ENCODE measurements at regions not wholly inside any gene's neighbourhood (a gene's known extent, or its start where the extent isn't known, plus 50 kb on each side); places are given as distances from the start of the nearest gene placed in this dataset.
"Not testable (repeated sequence)": the region's sequence is repeated elsewhere in the genome, so short reads cannot be mapped to it uniquely, and the experiment has no call there.

DNA sequence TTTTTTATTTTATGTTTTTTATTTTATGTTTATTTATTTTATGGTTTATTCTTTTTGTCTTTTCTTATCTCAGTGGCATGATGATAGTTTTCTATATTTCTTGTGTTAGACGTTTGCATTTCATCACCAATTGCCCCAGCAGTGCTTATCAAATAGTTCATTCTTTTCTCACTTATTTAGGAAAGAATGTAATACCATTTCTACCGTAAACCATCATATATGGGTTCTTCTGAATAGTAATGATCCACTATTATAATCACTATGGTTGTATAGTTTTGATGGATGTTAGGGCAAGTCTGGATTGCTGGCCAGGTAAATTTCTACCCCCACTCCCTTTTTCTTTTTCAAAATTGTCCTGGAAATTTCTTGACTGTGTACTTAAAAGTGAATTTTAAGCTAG lies 134.6 kb upstream of the FBXO33 start:
- H3K27me3 Mint-ChIP-seq: no peaks in the 10 kb centered on the region
- no peak for ATAC-seq (replicated peaks)
- H3K9me3 Mint-ChIP-seq: peaks cover 4 to 6% of the 10 kb centered on the region in 2 donors

DNA sequence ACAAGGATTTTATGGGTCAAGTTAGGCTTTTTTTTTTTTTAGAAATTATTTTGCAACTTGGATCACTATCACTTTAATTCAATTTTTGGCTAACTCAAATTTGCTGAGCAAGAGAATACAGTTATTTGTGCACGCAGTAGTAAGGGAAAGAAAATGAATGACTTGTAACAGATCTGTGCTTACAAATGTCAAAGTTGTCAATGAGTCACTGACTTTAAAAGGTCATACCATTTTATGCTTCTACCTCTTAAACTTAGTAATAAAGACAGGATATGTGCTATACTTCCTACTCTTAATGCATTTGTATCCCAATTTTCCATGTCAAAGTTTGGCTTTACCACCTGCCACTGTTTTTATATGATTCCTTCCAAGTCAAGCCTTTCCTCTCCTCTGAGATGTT lies 131.1 kb upstream of the FBXO33 start:
- DNase-seq: no peak
- no peak for ATAC-seq (replicated peaks)
- Mint-ChIP-seq H3K4me3 (no peak overlapping the region), H3K4me1 (no peaks in the 10 kb centered on the region), H3K27ac (no peak overlapping the region), H3K9me3 (peaks cover 17% of the 10 kb centered on the region in 2 donors), H3K36me3 (peaks cover 0 to 4% of the 10 kb centered on the region in 2 donors), H3K27me3 (no peaks in the 10 kb centered on the region)

More for the DNA sequence above, 134.6 kb upstream of the FBXO33 start:
- Mint-ChIP-seq H3K4me3 (no peak overlapping the region), H3K36me3 (no peaks in the 10 kb centered on the region), H3K27ac (no peak overlapping the region), H3K4me1 (no peaks in the 10 kb centered on the region)
- no peak for DNase-seq

DNA sequence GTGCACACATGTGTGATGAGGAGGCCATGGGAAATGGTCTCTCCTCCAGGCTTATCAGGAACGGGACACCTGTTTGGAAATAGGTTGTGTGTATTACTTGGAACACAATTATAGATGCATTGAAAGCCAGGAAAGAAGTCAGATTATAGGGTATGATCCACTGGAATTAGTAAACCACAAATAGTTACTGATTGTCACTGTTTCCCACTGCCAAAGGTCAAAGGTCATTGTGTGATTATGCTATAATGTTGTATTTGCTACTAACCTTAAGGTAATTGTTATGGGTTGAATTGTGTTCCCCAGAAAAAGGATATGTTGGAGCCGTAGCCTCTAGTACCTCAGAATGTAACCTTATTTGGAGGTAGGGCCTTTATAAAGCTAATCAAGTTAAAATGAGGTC lies 129.9 kb upstream of the FBXO33 start:
- no peaks in the 10 kb centered on the region for H3K4me1 Mint-ChIP-seq
- no peak overlapping the region for H3K4me3 Mint-ChIP-seq
- no peak for DNase-seq
- H3K36me3 Mint-ChIP-seq: peaks cover 0 to 4% of the 10 kb centered on the region in 2 donors
- peaks cover 17% of the 10 kb centered on the region in 2 donors for H3K9me3 Mint-ChIP-seq
- ATAC-seq (replicated peaks): no peak
- H3K27me3 Mint-ChIP-seq: no peaks in the 10 kb centered on the region
- no peak overlapping the region for H3K27ac Mint-ChIP-seq

DNA sequence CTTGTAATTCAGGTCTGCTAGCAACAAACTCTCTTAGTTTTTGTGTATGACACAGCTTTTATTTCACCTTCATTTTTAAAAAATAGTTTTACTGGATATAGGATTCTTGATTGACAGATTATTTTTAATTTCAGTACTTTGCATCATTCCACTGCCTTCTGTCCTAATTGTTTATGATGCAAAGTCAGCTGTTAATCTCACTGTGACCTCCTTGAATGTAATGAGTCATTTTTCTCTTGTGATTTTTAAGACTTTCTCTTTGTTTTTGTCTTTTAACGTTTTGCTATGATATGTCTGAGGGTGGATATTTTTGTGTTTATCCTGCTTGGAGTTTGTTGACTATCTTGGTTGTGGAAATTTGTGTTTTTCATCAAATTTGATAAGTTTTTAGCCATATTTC lies 126.3 kb upstream of the FBXO33 start:
- H3K27ac Mint-ChIP-seq: no peak overlapping the region
- DNase-seq: no peak
- H3K9me3 Mint-ChIP-seq: peaks cover 21 to 23% of the 10 kb centered on the region in 2 donors
- H3K4me3 Mint-ChIP-seq: no peak overlapping the region
- H3K27me3 Mint-ChIP-seq: no peaks in the 10 kb centered on the region
- H3K36me3 Mint-ChIP-seq: peaks cover 0 to 4% of the 10 kb centered on the region in 2 donors
- no peak for ATAC-seq (replicated peaks)
- H3K4me1 Mint-ChIP-seq: no peaks in the 10 kb centered on the region

DNA sequence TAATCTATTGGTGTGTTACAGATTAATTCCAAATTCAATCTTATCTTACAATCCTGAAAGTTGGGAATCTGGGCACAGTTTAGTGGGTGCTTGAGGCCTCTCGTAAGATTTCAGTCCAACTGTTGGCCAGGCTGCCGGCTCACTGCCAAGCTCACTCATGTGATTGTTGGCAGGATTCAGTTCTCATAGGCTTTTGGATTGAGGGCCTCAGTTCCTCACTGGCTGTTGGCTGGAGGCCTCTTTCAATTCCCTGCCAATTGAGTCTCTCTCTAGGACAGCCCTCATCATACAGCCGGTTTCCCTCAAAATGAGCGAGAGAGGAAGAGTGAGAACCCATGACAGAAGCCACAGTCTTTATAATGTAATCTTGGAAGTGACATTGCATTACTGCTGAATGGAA lies 123.5 kb upstream of the FBXO33 start:
- DNase-seq: no peak
- no peak for ATAC-seq (replicated peaks)
- Mint-ChIP-seq H3K27ac (no peak overlapping the region), H3K36me3 (peaks cover 0 to 4% of the 10 kb centered on the region in 2 donors), H3K9me3 (peaks cover 21% of the 10 kb centered on the region in 2 donors), H3K4me3 (no peak overlapping the region), H3K27me3 (no peaks in the 10 kb centered on the region), H3K4me1 (no peaks in the 10 kb centered on the region)

DNA sequence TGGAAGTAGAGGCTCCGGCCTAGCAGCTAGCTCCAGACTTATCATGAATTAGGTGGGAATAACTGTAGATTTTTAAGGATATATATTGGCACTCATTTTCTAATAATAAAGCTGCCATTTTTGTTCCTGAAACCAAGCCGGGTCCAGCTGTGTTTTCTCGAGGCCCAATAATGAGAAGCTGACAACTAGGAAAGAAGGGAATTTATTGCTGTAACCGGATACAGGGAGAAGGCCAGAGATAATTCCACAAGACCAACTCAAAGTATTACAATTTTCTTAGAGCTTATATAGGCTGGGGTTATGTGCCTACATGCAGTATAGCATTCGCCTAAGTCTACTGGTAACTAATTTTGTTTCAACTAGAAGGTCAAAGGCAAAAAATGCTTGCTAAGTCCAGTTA lies 122.3 kb upstream of the FBXO33 start:
- Mint-ChIP-seq H3K4me3 (no peak overlapping the region), H3K9me3 (peaks cover 17 to 21% of the 10 kb centered on the region in 2 donors), H3K36me3 (peaks cover 0 to 4% of the 10 kb centered on the region in 2 donors), H3K27me3 (no peaks in the 10 kb centered on the region), H3K4me1 (no peaks in the 10 kb centered on the region), H3K27ac (no peak overlapping the region)
- DNase-seq (no peak), ATAC-seq (replicated peaks) (no peak)

DNA sequence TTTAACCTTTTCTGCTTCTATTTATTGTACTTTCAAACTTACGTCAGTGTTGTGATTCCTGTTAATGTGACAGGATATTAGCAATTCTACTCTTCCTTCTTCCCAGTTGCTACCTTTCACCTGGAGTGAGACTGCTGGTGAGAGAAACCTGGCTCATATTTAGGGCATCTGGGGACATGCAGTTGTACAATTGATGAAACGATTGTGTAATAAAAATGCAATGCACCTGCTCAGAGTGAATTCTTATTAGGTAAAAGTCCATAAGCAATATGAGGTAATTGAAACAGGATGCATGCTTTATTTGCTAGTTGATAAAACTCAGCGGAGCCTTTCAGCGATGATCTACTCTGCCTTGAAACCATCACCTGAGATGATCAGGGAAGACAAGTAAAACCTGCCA lies 116.1 kb upstream of the FBXO33 start:
- H3K4me1 Mint-ChIP-seq: no peaks in the 10 kb centered on the region
- no peak overlapping the region for H3K4me3 Mint-ChIP-seq
- H3K9me3 Mint-ChIP-seq: peaks cover 9 to 13% of the 10 kb centered on the region in 2 donors
- ATAC-seq (replicated peaks) (no peak), DNase-seq (no peak)
- H3K27ac Mint-ChIP-seq: no peak overlapping the region
- no peaks in the 10 kb centered on the region for H3K36me3 Mint-ChIP-seq
- H3K27me3 Mint-ChIP-seq: no peaks in the 10 kb centered on the region

DNA sequence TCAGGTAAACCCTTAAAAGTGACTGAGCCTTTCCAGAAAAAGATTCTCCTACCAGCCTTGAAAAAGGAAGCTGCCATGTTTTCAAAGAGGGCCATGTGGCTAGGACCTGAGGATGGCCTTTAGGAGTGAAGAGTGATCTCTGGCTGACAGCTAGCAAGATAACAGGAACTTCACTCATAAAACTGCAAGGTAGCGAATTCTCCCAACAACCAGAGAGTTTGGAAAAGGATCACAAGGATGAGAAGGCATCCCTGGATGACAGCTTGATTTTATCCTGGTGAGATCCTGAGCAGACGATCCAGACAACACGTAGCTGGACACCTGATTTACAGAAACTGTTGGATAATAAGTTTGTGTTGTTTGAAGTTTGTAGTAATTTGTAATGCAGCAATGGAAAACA lies 115.6 kb upstream of the FBXO33 start:
- Mint-ChIP-seq H3K4me1 (no peaks in the 10 kb centered on the region), H3K4me3 (no peak overlapping the region)
- no peak for ATAC-seq (replicated peaks)

DNA sequence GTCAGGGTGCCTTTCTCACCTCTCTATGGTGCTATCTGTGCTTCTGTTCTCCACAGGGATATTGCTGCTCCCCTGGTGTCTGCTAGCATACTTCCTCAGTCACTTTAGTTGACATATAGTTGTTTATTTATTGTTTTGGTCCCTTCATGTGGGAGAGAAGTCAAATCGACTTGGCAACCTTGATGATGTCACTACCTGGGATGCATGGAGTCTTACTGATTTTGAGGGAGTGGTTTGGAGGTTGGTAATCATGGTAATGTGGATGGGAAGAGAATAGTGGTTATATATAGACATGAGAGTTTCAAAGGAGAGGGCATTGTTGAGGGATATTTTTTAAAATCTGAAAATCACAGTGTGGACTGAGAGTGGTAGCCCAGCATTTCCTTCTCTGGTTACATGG lies 73.6 kb upstream of the FBXO33 start:
- Mint-ChIP-seq H3K9me3 (peaks cover 8 to 14% of the 10 kb centered on the region in 2 donors), H3K36me3 (peaks cover 3 to 8% of the 10 kb centered on the region in 2 donors), H3K4me1 (no peaks in the 10 kb centered on the region), H3K27me3 (peaks cover 5 to 12% of the 10 kb centered on the region in 2 donors), H3K4me3 (no peak overlapping the region), H3K27ac (no peak overlapping the region)
- DNase-seq: no peak
- ATAC-seq (replicated peaks): no peak

More for the DNA sequence above, 115.6 kb upstream of the FBXO33 start:
- Mint-ChIP-seq H3K27me3 (no peaks in the 10 kb centered on the region), H3K27ac (no peak overlapping the region), H3K36me3 (no peaks in the 10 kb centered on the region), H3K9me3 (peaks cover 9 to 13% of the 10 kb centered on the region in 2 donors)
- DNase-seq: no peak

DNA sequence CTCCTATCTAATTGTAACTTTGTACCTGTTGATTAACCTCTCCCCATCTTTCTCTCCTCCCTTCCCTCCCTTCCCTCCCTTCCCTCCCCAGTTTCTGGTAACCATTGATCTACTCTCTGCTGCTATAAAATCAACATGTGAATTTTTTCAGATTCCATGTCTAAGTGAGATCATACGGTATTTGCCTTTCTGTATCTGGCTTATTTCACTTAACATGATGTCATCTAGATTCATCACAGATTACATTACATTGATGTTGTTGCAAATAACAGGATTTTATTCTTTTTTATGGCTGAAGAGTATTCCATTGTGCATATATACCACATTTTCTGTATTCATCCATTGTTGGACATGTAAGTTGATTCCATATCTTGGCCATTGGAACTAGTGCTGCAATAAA lies 68.0 kb upstream of the FBXO33 start:
- Mint-ChIP-seq H3K36me3 (peaks cover 1 to 4% of the 10 kb centered on the region in 2 donors), H3K27ac (no peak overlapping the region), H3K27me3 (peaks cover 0 to 8% of the 10 kb centered on the region in 2 donors), H3K9me3 (peaks cover 10 to 11% of the 10 kb centered on the region in 2 donors), H3K4me3 (no peak overlapping the region), H3K4me1 (no peaks in the 10 kb centered on the region)
- no peak for ATAC-seq (replicated peaks)
- DNase-seq: no peak

DNA sequence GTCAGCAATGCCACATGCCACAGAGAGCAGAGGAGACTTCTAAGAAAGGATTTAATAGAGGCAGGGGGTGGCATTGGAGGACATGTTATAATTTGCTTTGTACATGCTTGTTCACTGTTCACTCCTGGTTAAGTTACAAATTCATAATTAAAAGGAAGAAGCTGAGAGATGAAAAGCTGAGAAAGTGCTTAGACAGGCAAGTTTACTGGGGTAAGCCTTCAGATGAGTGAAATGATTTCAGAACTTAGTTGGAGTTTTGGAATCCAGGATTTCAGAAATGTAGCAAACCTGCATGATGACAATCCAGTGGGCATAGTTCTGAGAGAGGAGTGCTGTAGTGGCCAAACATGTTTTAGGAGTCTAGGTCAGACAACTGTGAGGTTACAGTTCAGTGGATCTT lies 67.3 kb upstream of the FBXO33 start:
- peaks cover 0 to 1% of the 10 kb centered on the region in 2 donors for H3K27me3 Mint-ChIP-seq
- H3K27ac Mint-ChIP-seq: no peak overlapping the region
- H3K9me3 Mint-ChIP-seq: peaks cover 10 to 13% of the 10 kb centered on the region in 2 donors
- H3K4me1 Mint-ChIP-seq: no peaks in the 10 kb centered on the region
- DNase-seq (no peak), ATAC-seq (replicated peaks) (no peak)
- H3K36me3 Mint-ChIP-seq: peaks cover 3 to 4% of the 10 kb centered on the region in 2 donors
- no peak overlapping the region for H3K4me3 Mint-ChIP-seq

DNA sequence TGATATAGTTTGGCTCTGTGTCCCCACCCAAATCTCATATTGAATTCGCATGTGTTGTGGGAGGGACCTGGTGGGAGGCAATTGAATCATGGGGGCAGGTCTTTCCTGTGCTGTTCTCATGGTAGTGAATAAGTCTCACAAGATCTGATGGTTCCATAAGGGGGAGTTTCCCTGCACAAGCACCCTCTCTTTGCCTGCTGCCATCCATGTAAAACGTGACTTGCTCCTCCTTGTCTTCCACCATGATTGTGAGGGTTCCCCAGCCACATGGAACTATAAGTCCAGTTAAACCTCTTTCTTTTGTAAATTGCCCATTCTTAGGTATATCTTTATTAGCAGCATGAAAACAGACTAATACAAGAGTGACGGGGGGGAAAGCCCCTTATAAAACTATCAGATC lies 65.4 kb upstream of the FBXO33 start:
- H3K4me3 Mint-ChIP-seq; H3K27ac Mint-ChIP-seq; DNase-seq; H3K4me1 Mint-ChIP-seq; H3K36me3 Mint-ChIP-seq; H3K27me3 Mint-ChIP-seq; ATAC-seq (replicated peaks): not testable (repeated sequence)
- peaks cover 10 to 13% of the 10 kb centered on the region in 2 donors for H3K9me3 Mint-ChIP-seq

DNA sequence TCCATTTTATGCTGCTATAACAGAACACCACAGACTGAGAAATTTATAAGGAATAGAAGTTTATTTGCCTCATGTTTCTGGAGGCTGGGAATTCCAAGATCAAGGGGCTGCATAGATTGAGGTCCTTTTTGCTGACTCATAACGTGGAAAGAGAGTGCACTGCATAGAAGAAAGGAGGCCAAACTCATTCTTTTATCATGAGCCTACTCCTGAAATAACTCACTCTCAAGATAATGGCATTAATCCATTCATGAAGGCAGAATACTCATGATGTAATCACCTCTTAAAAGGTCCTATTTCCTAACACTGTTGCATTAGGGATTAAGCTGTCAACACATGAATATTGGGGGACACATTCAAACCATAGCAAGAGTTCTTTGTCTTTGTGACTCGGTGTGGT lies 60.0 kb upstream of the FBXO33 start:
- peaks cover 3 to 4% of the 10 kb centered on the region in 2 donors for H3K36me3 Mint-ChIP-seq
- peaks cover 6 to 9% of the 10 kb centered on the region in 2 donors for H3K9me3 Mint-ChIP-seq
- DNase-seq (no peak), ATAC-seq (replicated peaks) (no peak)
- H3K27ac Mint-ChIP-seq: no peak overlapping the region
- no peaks in the 10 kb centered on the region for H3K4me1 Mint-ChIP-seq
- H3K4me3 Mint-ChIP-seq: no peak overlapping the region
- H3K27me3 Mint-ChIP-seq: peaks cover 0 to 5% of the 10 kb centered on the region in 2 donors

DNA sequence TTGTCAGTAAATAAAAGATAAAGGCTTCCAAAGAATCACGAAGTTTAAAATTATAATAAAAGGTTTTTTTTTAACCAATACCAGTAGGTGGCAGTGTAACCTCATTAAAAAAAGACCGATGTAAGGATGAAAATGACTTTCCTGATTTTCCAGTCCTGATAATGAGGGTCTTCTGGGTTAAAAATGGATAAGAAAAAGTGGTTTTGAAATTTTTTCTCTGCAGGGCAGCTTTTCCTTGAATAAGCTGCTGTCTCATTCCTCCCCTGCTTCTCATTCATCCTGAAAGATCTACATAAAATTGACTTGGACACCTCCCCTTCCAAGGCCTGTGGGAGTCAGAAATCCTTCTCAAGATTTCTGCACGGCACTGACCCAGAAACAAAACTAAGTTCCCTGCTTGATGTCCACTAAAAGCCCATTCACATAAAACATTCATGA lies 58.9 kb upstream of the FBXO33 start:
- peaks cover 0 to 5% of the 10 kb centered on the region in 2 donors for H3K27me3 Mint-ChIP-seq
- H3K36me3 Mint-ChIP-seq: peaks cover 2 to 3% of the 10 kb centered on the region in 2 donors
- H3K9me3 Mint-ChIP-seq: peaks cover 4 to 8% of the 10 kb centered on the region in 2 donors
- H3K4me3 Mint-ChIP-seq: no peak overlapping the region
- no peak overlapping the region for H3K27ac Mint-ChIP-seq
- no peaks in the 10 kb centered on the region for H3K4me1 Mint-ChIP-seq
- ATAC-seq (replicated peaks): no peak
- no peak for DNase-seq

DNA sequence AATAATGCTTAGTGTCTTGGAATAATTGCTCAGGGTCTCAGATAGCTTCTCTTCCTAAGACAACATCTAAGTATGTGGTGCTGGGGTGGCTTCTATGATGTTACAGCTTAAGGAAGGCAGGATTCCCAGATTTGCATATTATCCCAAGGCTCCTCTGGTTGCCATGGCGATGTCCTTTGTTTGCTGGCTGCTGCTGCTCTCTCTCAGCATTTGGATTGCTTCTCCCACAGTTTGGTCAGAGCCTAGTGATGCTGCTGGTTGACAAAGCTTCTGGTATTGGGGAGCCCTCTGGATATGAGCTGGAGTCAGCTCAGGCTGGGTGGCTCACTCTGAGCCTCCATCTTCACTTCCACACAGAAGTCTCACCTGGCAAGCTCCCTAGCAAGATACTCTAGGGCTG lies 56.4 kb upstream of the FBXO33 start:
- no peak for DNase-seq
- H3K9me3 Mint-ChIP-seq: no peaks in the 10 kb centered on the region
- no peaks in the 10 kb centered on the region for H3K36me3 Mint-ChIP-seq
- H3K27me3 Mint-ChIP-seq: peaks cover 0 to 5% of the 10 kb centered on the region in 2 donors
- no peak overlapping the region for H3K4me3 Mint-ChIP-seq
- ATAC-seq (replicated peaks): no peak
- H3K27ac Mint-ChIP-seq: no peak overlapping the region
- no peaks in the 10 kb centered on the region for H3K4me1 Mint-ChIP-seq

DNA sequence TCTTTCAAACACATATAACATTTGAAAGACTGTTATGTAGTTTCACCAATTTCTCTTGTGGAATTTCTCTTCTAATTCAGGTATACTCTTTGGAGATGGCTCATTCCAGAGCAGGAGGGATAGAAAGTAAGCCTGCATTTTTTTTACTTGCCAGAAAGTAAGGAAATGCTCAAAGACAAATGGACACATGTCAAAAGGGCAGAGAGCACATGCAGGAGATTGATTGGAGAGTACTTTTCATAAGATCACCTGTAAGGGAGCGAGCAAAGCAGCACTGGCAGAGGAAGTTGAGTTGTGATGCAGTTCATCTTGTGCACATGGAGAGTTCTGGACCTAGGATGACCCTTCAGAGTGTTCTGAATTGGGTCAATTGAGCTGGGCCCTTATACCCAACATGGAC lies 51.4 kb upstream of the FBXO33 start:
- ATAC-seq (replicated peaks): no peak
- no peak overlapping the region for H3K4me3 Mint-ChIP-seq
- no peaks in the 10 kb centered on the region for H3K9me3 Mint-ChIP-seq
- no peaks in the 10 kb centered on the region for H3K27me3 Mint-ChIP-seq
- H3K27ac Mint-ChIP-seq: no peak overlapping the region
- H3K36me3 Mint-ChIP-seq: peaks cover 0 to 2% of the 10 kb centered on the region in 2 donors
- H3K4me1 Mint-ChIP-seq: no peaks in the 10 kb centered on the region
- DNase-seq: no peak
